Right cardiac atrium (tissue), 5 donors: ENCODE measurements at regions not wholly inside any gene's neighbourhood (a gene's known extent, or its start where the extent isn't known, plus 50 kb on each side); places are given as distances from the start of the nearest gene placed in this dataset.

ENCODE experiments used
- ATAC-seq, 2 donors: fragments of 200-7000 bp; cut with Tn5 transposase; one replicate each; pipeline versions ENCODE4 v1.8.0 to v1.9.1; 2020; ENCODE audit warnings: moderate library complexity in 2 of 2, mild to moderate bottlenecking in 1 of 2
- DNase-seq, 3 donors: peaks; one replicate each; pipeline ENCODE4 v3.0.0-alpha.2; 2020
- H3K27ac ChIP-seq: one replicate; pipeline ENCODE4 v1.5.1; 2013; ENCODE audit warnings: mild to moderate bottlenecking, low read length, control low read depth, moderate library complexity
- H3K27me3 ChIP-seq: one replicate; pipeline ENCODE4 v1.6.1; 2013; ENCODE audit not compliant: control insufficient read depth, insufficient read depth
- H3K4me1 ChIP-seq: one replicate; pipeline ENCODE4 v1.6.1; 2013; ENCODE audit warnings: low read length; ENCODE audit not compliant: control insufficient read depth, insufficient read depth
- H3K4me3 ChIP-seq: one replicate; pipeline ENCODE4 v1.5.1; 2013; ENCODE audit warnings: low read length, control low read depth
- H3K9me3 ChIP-seq: one replicate; pipeline ENCODE4 v1.6.1; 2013; ENCODE audit warnings: low read length; ENCODE audit not compliant: control insufficient read depth
- WGBS: extraction: QIAGEN DNeasy Blood & Tissue Kit; methylation state at CpG from one replicate; pipeline ENCODE4 v1.1.7; 2013; 5-methylcytosine and 5-hydroxymethylcytosine counted together
- intact Hi-C, 4 donors: fragments of 100-400 bp; cut with DNase I; formaldehyde crosslinking; loops; one replicate each; pipeline versions ENCODE4 v1.11.0 to v1.14.0; 2022 to 2023
- donor health status: healthy with polysubstance abuse.
- donor health status: DM: no; HTN: yes; CAD: no.
- donor health status: DM: no; HTN: no; CAD: no.
- donor health status: DM: no; HTN: yes; CAD: no; lungs with severe emphysema.
- donor health status: DM: yes; HTN: yes; CAD: no.

DNA sequence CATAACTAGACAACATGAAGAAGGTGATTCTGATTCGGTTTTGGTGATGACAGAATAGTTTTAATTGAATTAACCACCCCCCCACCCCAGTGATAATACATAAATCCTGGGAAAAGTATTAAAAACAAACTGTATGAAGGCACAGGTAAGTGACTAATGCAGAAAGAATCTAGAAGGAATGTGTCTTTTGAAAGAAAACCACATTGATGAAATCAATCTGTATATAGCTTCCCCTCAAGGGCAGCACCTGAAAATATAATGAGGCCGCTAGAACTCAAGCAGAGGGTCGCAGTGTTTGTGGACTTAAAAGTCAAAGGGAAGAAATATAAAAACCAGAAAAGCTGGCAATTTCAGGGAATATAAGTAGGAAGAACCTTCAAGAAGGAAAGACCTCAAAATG is 580.5 kb upstream of the CHORDC1 start:
- intact Hi-C loops = no loop called here
- H3K27me3 ChIP-seq = no peaks in the 10 kb centered on the region
- H3K4me1 ChIP-seq = no peaks in the 10 kb centered on the region
- H3K4me3 ChIP-seq = no peak overlapping the region
- no peak overlapping the region for H3K27ac ChIP-seq
- 66% methylated on average over 3 of the region's 3 CpGs for WGBS
- H3K9me3 ChIP-seq = no peaks in the 10 kb centered on the region
- DNase-seq (no peak), ATAC-seq (no peak)

DNA sequence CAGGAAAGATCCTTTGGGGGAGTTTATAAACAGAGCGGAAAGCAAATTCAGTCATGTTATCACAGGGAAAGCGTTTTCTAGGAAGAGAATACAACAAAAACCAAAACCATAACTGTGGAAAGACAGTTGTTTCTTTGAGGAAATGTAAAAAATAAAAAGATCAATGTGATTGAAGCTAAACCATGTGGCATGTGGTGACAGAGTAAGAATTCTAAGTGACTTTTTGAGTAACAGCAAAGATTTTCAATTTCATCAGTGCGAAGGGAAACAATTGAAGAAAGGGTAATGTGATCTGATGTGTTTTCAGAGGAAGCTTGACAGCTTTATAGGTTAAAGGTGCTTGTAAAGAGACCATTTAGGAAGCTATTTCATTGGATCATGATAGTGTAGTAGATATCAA is 575.9 kb upstream of the CHORDC1 start:
- no peak for DNase-seq
- intact Hi-C loops = no loop called here
- Histone ChIP-seq H3K4me3 (no peak overlapping the region), H3K27ac (no peak overlapping the region), H3K9me3 (no peaks in the 10 kb centered on the region), H3K4me1 (no peaks in the 10 kb centered on the region), H3K27me3 (no peaks in the 10 kb centered on the region)
- 75% methylated on average over 3 of the region's 3 CpGs for WGBS
- ATAC-seq = no peak

DNA sequence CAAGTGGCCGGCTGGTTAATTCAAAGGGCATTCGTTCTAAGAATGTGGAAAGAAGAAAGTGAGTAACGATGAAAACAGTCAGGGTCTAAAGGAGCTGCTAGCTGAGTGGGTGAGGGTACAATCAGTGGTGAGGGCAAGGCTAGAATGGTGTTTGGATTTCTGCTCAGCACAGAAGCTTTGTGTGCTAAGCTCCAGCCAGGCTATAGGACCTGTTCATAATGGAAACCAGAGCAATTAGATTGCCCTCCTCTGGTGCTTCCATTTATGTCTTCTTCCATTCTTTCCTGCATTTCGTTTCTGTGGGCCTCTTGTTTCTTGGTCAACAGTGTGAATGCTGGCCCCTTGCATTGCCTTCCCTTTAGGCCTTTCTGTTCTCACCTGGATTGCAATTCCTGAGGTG is 572.9 kb upstream of the CHORDC1 start:
- Histone ChIP-seq H3K27me3 (no peaks in the 10 kb centered on the region), H3K4me1 (no peaks in the 10 kb centered on the region), H3K9me3 (no peaks in the 10 kb centered on the region), H3K4me3 (no peak overlapping the region), H3K27ac (no peak overlapping the region)
- DNase-seq (no peak), ATAC-seq (no peak)
- intact Hi-C loops = no loop called here
- WGBS = 77% methylated on average over 4 of the region's 4 CpGs

DNA sequence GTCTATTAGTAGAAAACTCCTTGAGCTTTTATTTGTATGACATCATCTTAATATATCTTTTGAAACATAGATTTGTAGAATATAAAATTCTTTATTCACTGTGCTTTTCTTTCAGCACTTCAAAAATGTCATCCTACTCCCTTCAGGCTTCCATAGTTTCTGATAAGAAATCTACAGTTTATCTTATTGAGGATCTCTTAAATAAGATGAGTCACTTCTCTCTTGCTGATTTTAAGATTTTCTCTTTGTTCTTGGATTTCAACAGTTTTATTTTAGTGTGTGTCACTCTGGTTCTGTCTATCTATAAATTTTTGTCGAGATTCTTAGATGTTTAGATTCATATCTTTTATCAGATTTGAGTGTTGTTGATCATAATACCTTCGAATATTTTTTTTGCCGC is 566.1 kb upstream of the CHORDC1 start:
- H3K4me3 ChIP-seq = no peak overlapping the region
- H3K27me3 ChIP-seq = no peaks in the 10 kb centered on the region
- ATAC-seq (no peak), DNase-seq (no peak)
- no peak overlapping the region for H3K27ac ChIP-seq
- 75% methylated on average over 3 of the region's 3 CpGs for WGBS
- no peaks in the 10 kb centered on the region for H3K4me1 ChIP-seq
- intact Hi-C loops = no loop called here
- no peaks in the 10 kb centered on the region for H3K9me3 ChIP-seq

GRCh38 chr11:90784241-90784814 is 561.5 kb upstream of the CHORDC1 start:
- Histone ChIP-seq H3K9me3 (no peaks in the 10 kb centered on the region), H3K4me1 (no peaks in the 10 kb centered on the region), H3K27ac (no peak overlapping the region), H3K27me3 (no peaks in the 10 kb centered on the region), H3K4me3 (no peak overlapping the region)
- intact Hi-C loops = no loop called here
- DNase-seq (no peak), ATAC-seq (no peak)
- WGBS = 46% methylated on average over 2 of the region's 2 CpGs

GRCh38 chr11:90783111-90783510 is 560.3 kb upstream of the CHORDC1 start:
- 82% methylated on average over 3 of the region's 3 CpGs for WGBS
- Histone ChIP-seq H3K27me3 (no peaks in the 10 kb centered on the region), H3K4me3 (no peak overlapping the region), H3K9me3 (no peaks in the 10 kb centered on the region), H3K4me1 (no peaks in the 10 kb centered on the region), H3K27ac (no peak overlapping the region)
- ATAC-seq (no peak), DNase-seq (no peak)
- intact Hi-C loops = no loop called here

GRCh38 chr11:90779098-90779497 is 556.2 kb upstream of the CHORDC1 start:
- H3K4me1 ChIP-seq = no peaks in the 10 kb centered on the region
- no peaks in the 10 kb centered on the region for H3K9me3 ChIP-seq
- no peak overlapping the region for H3K27ac ChIP-seq
- intact Hi-C loops = no loop called here
- no peak overlapping the region for H3K4me3 ChIP-seq
- ATAC-seq (no peak), DNase-seq (no peak)
- H3K27me3 ChIP-seq = no peaks in the 10 kb centered on the region

GRCh38 chr11:90775567-90776165 is 552.8 kb upstream of the CHORDC1 start:
- no peak for ATAC-seq
- H3K4me3 ChIP-seq = no peak overlapping the region
- H3K4me1 ChIP-seq = no peaks in the 10 kb centered on the region
- H3K27ac ChIP-seq = no peak overlapping the region
- no peaks in the 10 kb centered on the region for H3K27me3 ChIP-seq
- intact Hi-C loops = no loop called here
- DNase-seq = no peak
- 82% methylated on average over 6 of the region's 6 CpGs for WGBS
- no peaks in the 10 kb centered on the region for H3K9me3 ChIP-seq

GRCh38 chr11:90774727-90775566 is 552.1 kb upstream of the CHORDC1 start:
- no peaks in the 10 kb centered on the region for H3K9me3 ChIP-seq
- WGBS = 71% methylated on average over 13 of the region's 13 CpGs
- H3K4me3 ChIP-seq = no peak overlapping the region
- H3K27me3 ChIP-seq = no peaks in the 10 kb centered on the region
- H3K4me1 ChIP-seq = no peaks in the 10 kb centered on the region
- ATAC-seq (no peak), DNase-seq (no peak)
- intact Hi-C loops = no loop called here
- no peak overlapping the region for H3K27ac ChIP-seq

DNA sequence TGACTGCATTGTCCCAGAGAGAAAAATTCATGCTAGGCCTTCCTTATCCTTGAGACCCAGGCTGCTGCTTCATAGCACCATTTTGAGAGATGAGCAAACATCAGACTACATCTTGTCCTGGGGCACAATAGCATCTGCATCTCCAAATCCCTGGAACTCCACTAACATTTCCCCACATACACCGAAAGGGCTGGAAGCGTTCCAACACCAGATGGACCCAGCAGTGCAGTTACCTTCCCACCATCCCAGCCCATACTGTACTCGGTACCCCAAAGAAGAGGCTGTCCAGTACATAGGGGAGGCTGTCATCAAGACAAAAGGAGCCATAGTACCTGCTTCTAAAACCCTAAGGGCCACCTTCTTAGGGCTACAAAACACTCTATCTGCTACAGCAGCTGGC is 547.2 kb upstream of the CHORDC1 start:
- 89% methylated on average over 3 of the region's 3 CpGs for WGBS
- H3K27me3 ChIP-seq = no peaks in the 10 kb centered on the region
- H3K27ac ChIP-seq = no peak overlapping the region
- H3K9me3 ChIP-seq = no peaks in the 10 kb centered on the region
- ATAC-seq = no peak
- no peak for DNase-seq
- no peaks in the 10 kb centered on the region for H3K4me1 ChIP-seq
- intact Hi-C loops = no loop called here
- H3K4me3 ChIP-seq = no peak overlapping the region

DNA sequence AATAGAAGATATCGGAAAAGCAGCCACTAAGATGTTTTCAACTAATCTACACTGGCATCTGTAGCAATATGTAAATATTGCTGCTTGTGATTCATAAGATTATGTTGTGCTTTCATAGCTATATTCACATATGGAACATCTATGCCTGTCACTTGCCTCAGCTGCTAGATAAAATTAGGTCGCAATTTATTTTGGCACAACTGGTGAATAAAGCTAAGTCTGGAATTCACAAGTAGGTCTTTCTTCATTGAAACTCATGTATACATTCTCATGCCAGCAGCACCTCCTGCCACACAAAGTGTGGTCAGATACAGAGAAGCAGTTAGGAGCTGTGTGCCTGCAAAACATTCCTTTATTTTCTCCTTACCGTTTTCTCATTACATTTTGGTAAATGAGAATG is 543.3 kb upstream of the CHORDC1 start:
- Histone ChIP-seq H3K9me3 (no peaks in the 10 kb centered on the region), H3K4me3 (no peak overlapping the region), H3K4me1 (no peaks in the 10 kb centered on the region), H3K27ac (no peak overlapping the region), H3K27me3 (no peaks in the 10 kb centered on the region)
- intact Hi-C loops = no loop called here
- ATAC-seq = no peak
- DNase-seq = no peak
- WGBS = 60% methylated on average over 3 of the region's 3 CpGs
